T-helper 1 cell (primary cell): ENCODE measurements at regions not wholly inside any gene's neighbourhood (a gene's known extent, or its start where the extent isn't known, plus 50 kb on each side); places are given as distances from the start of the nearest gene placed in this dataset.

Experiments
- DNase-seq, 5 donors: peaks; one replicate each; pipeline ENCODE4 v3.0.0-alpha.2; 2012 to 2020

DNA sequence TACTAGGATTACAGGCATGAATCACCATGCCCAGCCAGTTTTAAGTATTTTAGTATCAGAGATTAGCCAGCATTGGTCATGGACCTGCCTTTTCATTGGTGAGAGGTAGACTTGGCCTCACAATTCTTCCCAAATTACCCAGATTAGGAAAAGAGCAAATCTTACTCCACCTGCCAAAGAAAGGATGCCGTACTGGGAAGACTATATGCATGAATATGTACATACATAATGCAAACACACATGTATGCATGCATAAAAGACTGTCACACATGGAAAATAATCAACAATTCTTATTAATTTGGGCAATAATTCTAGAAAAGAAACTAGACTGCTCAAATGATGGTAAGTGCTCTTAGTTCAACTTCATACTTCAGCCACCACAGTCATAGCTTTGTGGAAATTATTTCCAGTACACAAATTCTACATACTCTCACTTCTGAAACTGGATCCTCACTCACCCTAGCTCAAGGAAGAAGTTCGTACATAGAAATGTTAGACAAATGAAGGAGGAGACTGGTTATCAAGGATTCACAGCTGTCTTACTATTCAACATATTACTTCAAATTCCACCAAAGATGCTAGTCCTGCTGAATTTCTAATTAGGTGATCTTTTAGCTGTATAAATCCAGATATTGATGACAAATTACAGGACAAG, 73.7 kb downstream of the MINAR2 start:
- no peak for DNase-seq

DNA sequence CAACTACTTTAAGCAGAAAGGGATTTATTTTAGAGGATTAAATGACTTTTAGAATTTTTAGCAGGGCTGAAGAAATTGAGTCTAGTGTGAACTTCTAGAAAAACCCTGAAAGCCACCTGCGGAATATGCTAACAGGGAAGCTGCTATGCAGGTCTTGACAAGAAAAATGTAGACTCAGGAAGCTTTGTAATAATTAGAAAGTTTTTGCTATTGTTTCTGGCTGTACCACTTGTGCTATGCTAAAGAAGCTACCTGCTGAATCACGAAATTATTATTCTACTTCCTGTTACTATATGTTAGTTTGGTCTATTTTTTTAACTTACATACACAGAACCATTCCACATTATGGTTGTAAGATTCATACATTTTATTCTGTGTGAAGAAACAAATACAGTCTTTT, 74.0 kb upstream of the CHSY3 start:
- no peak for DNase-seq

DNA sequence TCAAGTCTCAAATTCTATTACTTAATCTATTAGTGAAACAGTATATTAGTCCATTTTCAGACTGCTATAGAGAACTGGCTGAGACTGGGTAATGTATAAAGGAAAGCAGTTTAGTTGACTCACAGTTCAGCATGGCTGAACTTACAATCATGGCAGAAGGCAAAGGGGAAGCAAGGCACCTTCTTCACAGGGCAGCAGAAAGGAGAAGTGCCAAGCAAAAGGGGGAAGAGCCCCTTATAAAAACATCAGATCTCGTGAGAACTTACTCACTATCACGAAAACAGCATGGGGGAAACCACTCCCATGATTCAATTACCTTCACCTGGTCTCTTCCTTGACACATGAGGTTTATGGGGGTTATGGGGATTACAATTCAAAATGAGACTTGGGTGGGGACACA, 67.9 kb upstream of the CHSY3 start:
- no peak for DNase-seq

DNA sequence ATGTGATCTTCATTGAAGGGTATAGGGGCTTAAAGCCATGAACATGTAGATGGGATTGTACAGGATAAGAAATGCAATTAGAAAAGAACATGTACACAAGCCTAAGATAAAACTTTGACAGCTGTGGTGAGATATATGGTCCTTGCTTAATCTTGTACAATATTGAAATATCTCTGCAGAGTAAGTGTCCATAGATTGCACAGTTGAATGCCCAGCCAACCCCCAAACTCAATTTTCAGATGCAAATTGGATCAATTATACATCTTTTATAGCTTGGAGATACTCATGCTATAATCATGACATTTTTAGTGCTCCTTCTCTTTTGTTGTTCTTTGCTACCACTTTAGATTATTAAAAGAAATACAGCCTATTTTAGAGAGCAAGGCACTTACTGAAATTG, 59.5 kb upstream of the CHSY3 start:
- no peak for DNase-seq

DNA sequence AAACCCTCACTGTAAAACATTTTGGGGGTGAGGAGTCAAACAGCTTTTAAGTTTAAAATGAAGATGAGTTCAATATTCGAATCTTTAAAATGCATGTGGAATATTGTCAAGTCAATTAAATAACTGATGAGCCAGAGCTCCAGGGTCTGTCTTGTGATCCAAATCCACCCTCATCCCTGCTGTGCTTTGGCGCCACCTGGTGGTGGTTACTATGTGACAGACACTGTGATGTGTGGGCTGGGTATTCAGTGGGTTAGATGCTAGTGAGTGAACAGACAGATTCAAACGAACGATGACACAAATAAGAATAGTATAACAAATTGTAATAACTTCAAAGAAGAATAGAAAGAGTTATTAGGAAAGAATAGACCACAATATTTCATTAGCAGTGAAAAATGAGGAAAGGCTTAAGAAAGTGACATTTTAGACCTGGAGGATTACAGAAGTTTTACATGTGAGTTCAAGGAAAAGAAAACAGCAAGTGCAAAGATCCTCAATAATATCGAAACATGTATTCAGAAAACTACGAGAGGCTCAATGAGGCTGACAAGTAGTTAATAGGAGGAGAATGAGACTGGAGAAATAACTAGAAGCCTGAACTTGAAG, 51.4 kb upstream of the CHSY3 start:
- peak; percentile 9 to 60 (median 42) for DNase-seq

DNA sequence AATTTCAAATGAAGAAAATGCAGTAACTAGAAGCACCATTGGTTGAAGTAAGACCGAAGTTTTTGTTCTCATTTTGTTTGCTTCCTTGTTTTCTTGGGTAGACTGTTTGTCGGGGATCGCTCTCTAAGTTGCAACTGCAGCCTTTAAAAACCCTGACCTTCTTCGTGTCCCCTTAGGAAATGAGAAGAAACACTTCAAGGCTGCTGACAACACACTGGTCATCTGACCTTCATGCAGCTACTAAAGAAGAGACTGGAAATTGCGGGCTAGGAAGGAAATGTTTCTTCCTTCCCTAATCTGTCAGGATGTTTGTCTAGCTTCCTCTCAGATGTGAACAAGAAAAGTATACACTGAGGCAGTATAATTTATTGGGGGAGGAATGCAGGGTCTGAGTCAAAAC, 50.7 kb upstream of the CHSY3 start:
- no peak for DNase-seq
